ENCODE measurements at regions not wholly inside any gene's neighbourhood (a gene's known extent, or its start where the extent isn't known, plus 50 kb on each side); places are given as distances from the start of the nearest gene placed in this dataset.

- Mint-ChIP-seq H3K4me1 (ENCODE audit: unreplicated experiment) (no peaks in the 10 kb centered on the region), H3K36me3 (ENCODE audit: unreplicated experiment) (no peaks in the 10 kb centered on the region), H3K4me3 (ENCODE audit: unreplicated experiment) (no peak overlapping the region), H3K27ac (ENCODE audit: unreplicated experiment) (no peak overlapping the region), H3K27me3 (ENCODE audit: unreplicated experiment) (peaks cover 12% of the 10 kb centered on the region), H3K9me3 (ENCODE audit: unreplicated experiment) (peaks cover 10% of the 10 kb centered on the region)
- no peak for DNase-seq (ENCODE audit: extremely low spot score, unreplicated experiment)
- TF ChIP-seq CTCF (IDR thresholded peaks at IDR 0.05), result no peak
Measured at GRCh38 chr7:96436880-96437279, 115.0 kb upstream of the SLC25A13 start.

GRCh38 chr7:96430356-96430755 lies 108.5 kb upstream of the SLC25A13 start:
- H3K4me1 Mint-ChIP-seq (ENCODE audit: unreplicated experiment), result peaks cover 21% of the 10 kb centered on the region
- no peak for TF ChIP-seq CTCF (IDR thresholded peaks at IDR 0.05)
- H3K9me3 Mint-ChIP-seq (ENCODE audit: unreplicated experiment), result peaks cover 7% of the 10 kb centered on the region
- peaks cover 16% of the 10 kb centered on the region for H3K27me3 Mint-ChIP-seq (ENCODE audit: unreplicated experiment)
- H3K36me3 Mint-ChIP-seq (ENCODE audit: unreplicated experiment), result no peaks in the 10 kb centered on the region
- no peak overlapping the region for H3K4me3 Mint-ChIP-seq (ENCODE audit: unreplicated experiment)
- no peak overlapping the region for H3K27ac Mint-ChIP-seq (ENCODE audit: unreplicated experiment)
- DNase-seq (ENCODE audit: extremely low spot score, unreplicated experiment), result no peak

DNA sequence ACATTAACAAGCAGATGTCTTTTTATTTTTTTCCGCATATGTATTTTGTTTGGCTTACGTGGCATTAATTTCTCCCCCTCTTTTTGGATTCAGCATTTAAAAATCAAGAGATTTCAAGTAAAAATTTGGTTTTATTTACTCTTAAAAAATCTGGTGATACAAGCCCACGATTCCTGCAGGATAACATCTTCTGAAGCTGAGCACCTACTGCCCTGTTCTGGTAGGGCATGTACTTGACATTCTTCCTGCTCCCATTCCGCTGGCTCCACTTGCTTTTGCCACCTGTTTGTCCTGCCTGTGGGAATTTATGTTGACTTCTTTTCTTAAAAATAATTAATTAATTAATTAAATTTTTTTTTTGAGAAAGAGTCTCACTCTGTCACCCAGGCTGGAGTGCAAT lies 105.2 kb upstream of the SLC25A13 start:
- no peak for DNase-seq (ENCODE audit: extremely low spot score, unreplicated experiment)
- Mint-ChIP-seq H3K36me3 (ENCODE audit: unreplicated experiment) (no peaks in the 10 kb centered on the region), H3K4me3 (ENCODE audit: unreplicated experiment) (no peak overlapping the region), H3K27ac (ENCODE audit: unreplicated experiment) (peak overlapping the region; percentile 81), H3K4me1 (ENCODE audit: unreplicated experiment) (peaks cover 22% of the 10 kb centered on the region), H3K27me3 (ENCODE audit: unreplicated experiment) (peaks cover 12% of the 10 kb centered on the region), H3K9me3 (ENCODE audit: unreplicated experiment) (no peaks in the 10 kb centered on the region)
- TF ChIP-seq CTCF (IDR thresholded peaks at IDR 0.05), result no peak

DNA sequence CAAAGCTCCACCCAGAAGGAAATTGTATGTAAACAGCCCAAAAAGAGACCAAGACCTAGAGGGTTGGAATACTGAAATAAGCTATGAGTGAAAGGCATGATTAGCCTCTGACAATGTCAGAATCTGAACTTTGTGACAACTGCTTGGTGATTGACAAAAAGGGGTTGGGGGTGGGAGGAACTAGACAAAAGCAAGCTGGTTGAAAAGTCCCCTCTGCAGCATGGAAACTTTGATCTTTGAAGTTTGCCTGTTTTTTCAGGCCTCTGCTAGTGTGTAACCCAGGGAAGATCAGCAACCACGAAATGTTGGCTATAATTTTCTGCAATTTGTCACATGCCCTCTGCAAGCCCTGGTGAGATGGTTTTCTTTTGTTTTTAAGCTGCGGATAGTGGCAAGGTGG lies 104.8 kb upstream of the SLC25A13 start:
- peaks cover 22% of the 10 kb centered on the region for H3K4me1 Mint-ChIP-seq (ENCODE audit: unreplicated experiment)
- no peaks in the 10 kb centered on the region for H3K36me3 Mint-ChIP-seq (ENCODE audit: unreplicated experiment)
- no peak for DNase-seq (ENCODE audit: extremely low spot score, unreplicated experiment)
- TF ChIP-seq CTCF (IDR thresholded peaks at IDR 0.05), result no peak
- peak overlapping the region; percentile 81 for H3K27ac Mint-ChIP-seq (ENCODE audit: unreplicated experiment)
- no peak overlapping the region for H3K4me3 Mint-ChIP-seq (ENCODE audit: unreplicated experiment)
- no peaks in the 10 kb centered on the region for H3K9me3 Mint-ChIP-seq (ENCODE audit: unreplicated experiment)
- peaks cover 14% of the 10 kb centered on the region for H3K27me3 Mint-ChIP-seq (ENCODE audit: unreplicated experiment)

DNA sequence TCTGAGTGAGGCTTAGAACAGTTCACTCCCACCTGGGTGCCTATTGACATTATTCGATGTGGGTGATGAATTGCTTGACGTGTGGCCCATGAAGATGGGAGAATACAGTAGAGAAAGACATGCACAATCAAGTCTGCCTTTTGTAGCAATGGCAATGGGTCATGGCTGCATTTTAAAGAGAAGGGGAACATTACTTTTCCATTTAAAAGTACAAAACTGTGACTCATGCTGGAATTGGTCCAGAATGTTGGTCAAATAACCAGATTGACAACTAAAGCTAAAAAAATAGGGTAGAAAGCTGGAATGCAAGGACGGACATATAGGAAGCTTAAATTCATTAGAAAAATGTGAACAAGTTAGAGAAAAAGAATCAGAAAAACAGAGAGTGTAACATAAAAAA lies 104.1 kb upstream of the SLC25A13 start:
- peaks cover 14% of the 10 kb centered on the region for H3K27me3 Mint-ChIP-seq (ENCODE audit: unreplicated experiment)
- H3K4me1 Mint-ChIP-seq (ENCODE audit: unreplicated experiment), result peaks cover 22% of the 10 kb centered on the region
- TF ChIP-seq CTCF (IDR thresholded peaks at IDR 0.05), result no peak
- H3K27ac Mint-ChIP-seq (ENCODE audit: unreplicated experiment), result peak overlapping the region; percentile 81
- H3K36me3 Mint-ChIP-seq (ENCODE audit: unreplicated experiment), result no peaks in the 10 kb centered on the region
- H3K9me3 Mint-ChIP-seq (ENCODE audit: unreplicated experiment), result no peaks in the 10 kb centered on the region
- H3K4me3 Mint-ChIP-seq (ENCODE audit: unreplicated experiment), result no peak overlapping the region
- DNase-seq (ENCODE audit: extremely low spot score, unreplicated experiment), result no peak

All from osteocyte (in vitro differentiated cells).